ENCODE measurements at regions not wholly inside any gene's neighbourhood (a gene's known extent, or its start where the extent isn't known, plus 50 kb on each side); places are given as distances from the start of the nearest gene placed in this dataset.

- no peak for TF ChIP-seq CTCF (IDR thresholded peaks at IDR 0.05; ENCODE audit: borderline replicate concordance)
- no peak for DNase-seq
- Histone ChIP-seq H3K4me1 (peaks cover 29% of the 10 kb centered on the region), H3K27ac (replicated peaks) (peak overlapping the region; percentile 2), H3K27me3 (ENCODE audit: low read depth) (no peaks in the 10 kb centered on the region), H3K4me3 (no peak overlapping the region), H3K9me3 (replicated peaks) (peaks cover 4% of the 10 kb centered on the region), H3K36me3 (no peaks in the 10 kb centered on the region)
- intact Hi-C loops (cut with micrococcal nuclease): no loop called here
These were observed 343.2 kb downstream of the SPRY1 start for GRCh38 chr4:123739806-123740205.

GRCh38 chr4:123740236-123740635 is 343.6 kb downstream of the SPRY1 start:
- H3K9me3 ChIP-seq (replicated peaks): no peaks in the 10 kb centered on the region
- H3K4me3 ChIP-seq: no peak overlapping the region
- no peaks in the 10 kb centered on the region for H3K36me3 ChIP-seq
- peak overlapping the region; percentile 2 for H3K27ac ChIP-seq (replicated peaks)
- TF ChIP-seq CTCF (IDR thresholded peaks at IDR 0.05; ENCODE audit: borderline replicate concordance): no peak
- intact Hi-C loops (cut with micrococcal nuclease): no loop called here
- peaks cover 34% of the 10 kb centered on the region for H3K4me1 ChIP-seq
- no peaks in the 10 kb centered on the region for H3K27me3 ChIP-seq (ENCODE audit: low read depth)
- no peak for DNase-seq

- H3K27ac ChIP-seq (replicated peaks): peak overlapping the region; percentile 37
- intact Hi-C loops (cut with micrococcal nuclease): no loop called here
- TF ChIP-seq CTCF (IDR thresholded peaks at IDR 0.05; ENCODE audit: borderline replicate concordance): no peak
These were observed 345.3 kb downstream of the SPRY1 start for GRCh38 chr4:123741906-123742305.

GRCh38 chr4:123743848-123744247 is 347.3 kb downstream of the SPRY1 start:
- intact Hi-C loops (cut with micrococcal nuclease): no loop called here
- TF ChIP-seq CTCF (IDR thresholded peaks at IDR 0.05; ENCODE audit: borderline replicate concordance): no peak
- H3K27ac ChIP-seq (replicated peaks): peak overlapping the region; percentile 82

More at GRCh38 chr4:123741906-123742305, 345.3 kb downstream of the SPRY1 start:
- Histone ChIP-seq H3K4me1 (peaks cover 41% of the 10 kb centered on the region), H3K27me3 (ENCODE audit: low read depth) (no peaks in the 10 kb centered on the region), H3K9me3 (replicated peaks) (no peaks in the 10 kb centered on the region), H3K4me3 (no peak overlapping the region), H3K36me3 (no peaks in the 10 kb centered on the region)
- no peak for DNase-seq

GRCh38 chr4:123744664-123745290 is 348.2 kb downstream of the SPRY1 start:
- peak; percentile 25 for DNase-seq
- Histone ChIP-seq H3K4me3 (no peak overlapping the region), H3K36me3 (no peaks in the 10 kb centered on the region), H3K27ac (replicated peaks) (peak overlapping the region; percentile 82), H3K9me3 (replicated peaks) (no peaks in the 10 kb centered on the region), H3K27me3 (ENCODE audit: low read depth) (no peaks in the 10 kb centered on the region), H3K4me1 (peaks cover 59% of the 10 kb centered on the region)
- intact Hi-C loops (cut with micrococcal nuclease): no loop called here
- TF ChIP-seq CTCF (IDR thresholded peaks at IDR 0.05; ENCODE audit: borderline replicate concordance): no peak

More at GRCh38 chr4:123743848-123744247, 347.3 kb downstream of the SPRY1 start:
- no peaks in the 10 kb centered on the region for H3K36me3 ChIP-seq
- no peak for DNase-seq
- H3K4me3 ChIP-seq: no peak overlapping the region
- H3K4me1 ChIP-seq: peaks cover 50% of the 10 kb centered on the region
- H3K27me3 ChIP-seq (ENCODE audit: low read depth): no peaks in the 10 kb centered on the region
- H3K9me3 ChIP-seq (replicated peaks): no peaks in the 10 kb centered on the region

All from left ventricle myocardium inferior (tissue), 1 donor.